Testis (tissue), 2 donors: ENCODE measurements at regions not wholly inside any gene's neighbourhood (a gene's known extent, or its start where the extent isn't known, plus 50 kb on each side); places are given as distances from the start of the nearest gene placed in this dataset.

Experiments used
- DNase-seq: peaks from one replicate; pipeline ENCODE4 v3.0.0-alpha.2; 2019
- H3K27ac ChIP-seq, 2 donors: fragments of 200-600 bp; sonication (generic); one replicate each; pipeline ENCODE4 v1.5.1; 2019
- H3K27me3 ChIP-seq: fragments of 200-600 bp; sonication (generic); one replicate; pipeline ENCODE4 v1.5.1; 2019
- H3K36me3 ChIP-seq: fragments of 200-600 bp; sonication (generic); one replicate; pipeline ENCODE4 v1.5.1; 2017; ENCODE audit warnings: low read depth; ENCODE audit errors: missing control alignments
- H3K4me1 ChIP-seq: fragments of 200-600 bp; sonication (generic); one replicate; pipeline ENCODE4 v1.5.1; 2019
- H3K4me3 ChIP-seq, 2 donors: fragments of 200-600 bp; sonication (generic); one replicate each; pipeline ENCODE4 v1.5.1; 2017 to 2019
- H3K9me3 ChIP-seq: fragments of 200-600 bp; sonication (generic); one replicate; pipeline ENCODE4 v1.5.1; 2017
- CTCF ChIP-seq, 3 experiments: fragments of 450-650 bp in 2 of 3; fragments of 200-600 bp in 1 of 3; sonication (generic) in 1 of 3; IDR thresholded peaks; one replicate each; pipeline ENCODE4 v1.5.1; 2016 to 2019; ENCODE audit warnings: antibody characterized with exemption in 3 of 3, mild to moderate bottlenecking in 2 of 3, moderate library complexity in 1 of 3
- POLR2A ChIP-seq: fragments of 450-650 bp; IDR thresholded peaks from one replicate; pipeline ENCODE4 v1.6.1; 2017; ENCODE audit warnings: antibody characterized with exemption, mild to moderate bottlenecking, moderate library complexity
- WGBS, 2 donors: methylation state at CpG; one replicate each; pipeline ENCODE4 v1.1.5; 2018; 5-methylcytosine and 5-hydroxymethylcytosine counted together
- intact Hi-C: fragments of 100-400 bp; cut with DNase I; formaldehyde crosslinking; loops from one replicate; pipeline ENCODE4 v1.15.1; 2023; ENCODE audit warnings: low total_unique reads

GRCh38 chr20:16944745-16945144, 196.6 kb downstream of the OTOR start:
- no peaks in the 10 kb centered on the region for H3K4me1 ChIP-seq
- no peaks in the 10 kb centered on the region for H3K27me3 ChIP-seq
- H3K27ac ChIP-seq = no peak overlapping the region
- no peaks in the 10 kb centered on the region for H3K9me3 ChIP-seq
- H3K36me3 ChIP-seq = no peaks in the 10 kb centered on the region
- WGBS, 2 donors = 33 to 62% methylated on average over 2 of the region's 2 CpGs
- no peak overlapping the region for H3K4me3 ChIP-seq
- no peak for DNase-seq
- intact Hi-C loops = no loop called here
- TF ChIP-seq CTCF (IDR thresholded peaks at IDR 0.05) = no peak
- no peak for TF ChIP-seq POLR2A

- TF ChIP-seq POLR2A = no peak
- no peak for TF ChIP-seq CTCF (IDR thresholded peaks at IDR 0.05)
- no peaks in the 10 kb centered on the region for H3K4me1 ChIP-seq
- no peaks in the 10 kb centered on the region for H3K9me3 ChIP-seq
- no peak for DNase-seq
- H3K27ac ChIP-seq = no peak overlapping the region
- intact Hi-C loops = no loop called here
- no peaks in the 10 kb centered on the region for H3K27me3 ChIP-seq
- no peak overlapping the region for H3K4me3 ChIP-seq
- no peaks in the 10 kb centered on the region for H3K36me3 ChIP-seq
Observed at GRCh38 chr20:16945619-16946018, 197.5 kb downstream of the OTOR start.

- Histone ChIP-seq H3K36me3 (no peaks in the 10 kb centered on the region), H3K27me3 (no peaks in the 10 kb centered on the region), H3K27ac (no peak overlapping the region), H3K4me1 (no peaks in the 10 kb centered on the region), H3K9me3 (no peaks in the 10 kb centered on the region), H3K4me3 (no peak overlapping the region)
- intact Hi-C loops = no loop called here
- WGBS, 2 donors = 86 to 94% methylated on average over 2 of the region's 2 CpGs
- TF ChIP-seq CTCF (IDR thresholded peaks at IDR 0.05) (no peak), POLR2A (no peak)
- DNase-seq = no peak
Observed at GRCh38 chr20:16946097-16946496, 197.9 kb downstream of the OTOR start.

DNA sequence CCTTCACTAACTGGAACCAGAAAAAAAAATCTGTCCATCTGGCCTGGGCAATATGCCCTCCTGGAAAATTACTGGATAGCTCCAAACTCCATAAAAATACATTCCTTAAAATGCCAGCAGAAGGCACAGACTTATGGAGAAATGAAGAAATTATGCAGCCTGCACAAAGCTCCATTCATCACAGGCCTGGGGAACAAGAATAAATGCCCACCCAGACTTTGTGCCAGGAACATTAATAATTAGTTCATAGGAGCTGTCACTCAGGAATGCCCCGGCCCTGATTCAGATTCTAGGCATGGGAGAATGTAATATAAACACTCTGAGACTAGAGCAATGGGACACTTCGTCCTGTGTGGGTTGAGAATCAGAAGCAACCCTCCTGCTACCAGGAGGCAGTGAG, 199.3 kb downstream of the OTOR start:
- Histone ChIP-seq H3K36me3 (no peaks in the 10 kb centered on the region), H3K4me3 (no peak overlapping the region), H3K4me1 (no peaks in the 10 kb centered on the region), H3K9me3 (no peaks in the 10 kb centered on the region), H3K27ac (no peak overlapping the region), H3K27me3 (no peaks in the 10 kb centered on the region)
- TF ChIP-seq POLR2A = no peak
- DNase-seq = no peak
- intact Hi-C loops = no loop called here
- WGBS, 2 donors = 67 to 68% methylated on average over 2 of the region's 2 CpGs

GRCh38 chr20:16951876-16952275, 203.7 kb downstream of the OTOR start:
- intact Hi-C loops = no loop called here
- Histone ChIP-seq H3K27me3 (no peaks in the 10 kb centered on the region), H3K36me3 (no peaks in the 10 kb centered on the region), H3K27ac (no peak overlapping the region), H3K9me3 (no peaks in the 10 kb centered on the region), H3K4me1 (no peaks in the 10 kb centered on the region), H3K4me3 (no peak overlapping the region)
- WGBS, 2 donors = 84 to 87% methylated on average over 2 of the region's 2 CpGs
- no peak for DNase-seq
- TF ChIP-seq POLR2A (no peak), CTCF (IDR thresholded peaks at IDR 0.05) (no peak)
